Fibroblast of lung (primary cell): ENCODE measurements at regions not wholly inside any gene's neighbourhood (a gene's known extent, or its start where the extent isn't known, plus 50 kb on each side); places are given as distances from the start of the nearest gene placed in this dataset.
A peak's percentile ranks its signal among the peaks of the same experiment; 100 is the strongest.

Source experiments
- DNase-seq, 2 donors: peaks; one replicate each; pipeline versions ENCODE4 v3.0.0 to v3.0.0-alpha.2; 2010; ENCODE audit warnings: low read depth in 2 of 2
- H2AFZ ChIP-seq: 2 replicates; pipeline ENCODE4 v1.5.1; 2012; ENCODE audit warnings: low read length, control low read depth, inconsistent platforms
- H3K27ac ChIP-seq: 2 replicates; pipeline ENCODE4 v1.5.1; 2011; ENCODE audit warnings: low read length, control low read depth; ENCODE audit not compliant: insufficient read depth
- H3K27me3 ChIP-seq: 2 replicates; pipeline ENCODE4 v1.5.1; 2011; ENCODE audit warnings: mild to moderate bottlenecking, low read length; ENCODE audit not compliant: control insufficient read depth, insufficient read depth
- H3K36me3 ChIP-seq: 2 replicates; pipeline ENCODE4 v1.5.1; 2011; ENCODE audit warnings: low read length; ENCODE audit not compliant: control insufficient read depth, insufficient read depth
- H3K4me1 ChIP-seq: 2 replicates; pipeline ENCODE4 v1.5.1; 2011; ENCODE audit warnings: low read length; ENCODE audit not compliant: control insufficient read depth, insufficient read depth; ENCODE audit errors: extremely low read depth
- H3K4me2 ChIP-seq: 2 replicates; pipeline ENCODE4 v1.5.1; 2011; ENCODE audit warnings: low read length, control low read depth; ENCODE audit not compliant: insufficient read depth; ENCODE audit errors: extremely low read depth
- H3K4me3 ChIP-seq, 4 experiments: fragments of 200-600 bp in 1 of 4; sonication (generic) in 1 of 4; replicated peaks in 1 of 4; 2 replicates each; pipeline ENCODE4 v1.5.1; 2011 to 2016; ENCODE audit warnings: low read length in 4 of 4, low read depth in 3 of 4, mild to moderate bottlenecking in 3 of 4, control low read depth in 2 of 4, inconsistent platforms in 1 of 4, mixed read lengths in 1 of 4; ENCODE audit not compliant: insufficient read depth in 1 of 4; ENCODE audit errors: control extremely low read depth in 1 of 4
- H3K79me2 ChIP-seq: 2 replicates; pipeline ENCODE4 v1.5.1; 2012; ENCODE audit warnings: mild to moderate bottlenecking, low read length, inconsistent platforms; ENCODE audit not compliant: control insufficient read depth, insufficient read depth
- H3K9ac ChIP-seq: 2 replicates; pipeline ENCODE4 v1.5.1; 2011; ENCODE audit warnings: mild to moderate bottlenecking, low read length, control low read depth; ENCODE audit not compliant: insufficient read depth
- H3K9me3 ChIP-seq: 2 replicates; pipeline ENCODE4 v1.5.1; 2012; ENCODE audit warnings: low read depth, low read length; ENCODE audit not compliant: control insufficient read depth, insufficient read depth
- H4K20me1 ChIP-seq: 2 replicates; pipeline ENCODE4 v1.5.1; 2011; ENCODE audit warnings: low read length; ENCODE audit not compliant: control insufficient read depth, insufficient read depth; ENCODE audit errors: extremely low read depth
- EZH2 ChIP-seq: IDR thresholded peaks from 2 replicates; pipeline ENCODE4 v1.5.1; 2012; ENCODE audit warnings: low read length, control low read depth, mild to moderate bottlenecking; ENCODE audit errors: missing control alignments
- TF ChIP-seq, protein P1 (sequence below), 2 donors: IDR thresholded peaks in 1 of 2; conservative IDR thresholded peaks in 1 of 2; 1 replicate in 1 of 2; 2 replicates in 1 of 2; pipeline ENCODE4 v1.5.1; 2011 to 2012; ENCODE audit warnings: low read length in 2 of 2, control low read depth in 1 of 2, inconsistent platforms in 1 of 2, low read depth in 1 of 2, mild to moderate bottlenecking in 1 of 2

GRCh38 chr3:107128946-107129345 is 248.3 kb upstream of the CCDC54 start:
- no peak overlapping the region for H3K27ac ChIP-seq
- H3K4me3 ChIP-seq, result no peak overlapping the region
- no peaks in the 10 kb centered on the region for H3K9me3 ChIP-seq
- H3K79me2 ChIP-seq, result no peaks in the 10 kb centered on the region
- H2AFZ ChIP-seq, result no peak overlapping the region
- no peaks in the 10 kb centered on the region for H3K36me3 ChIP-seq
- H3K4me1 ChIP-seq, result no peaks in the 10 kb centered on the region
- no peaks in the 10 kb centered on the region for H3K27me3 ChIP-seq
- TF ChIP-seq EZH2, result no peak
- DNase-seq, result peak in 1 of 2 donors; percentile 7
- no peaks in the 10 kb centered on the region for H4K20me1 ChIP-seq
- H3K9ac ChIP-seq, result no peak overlapping the region
- no peak overlapping the region for H3K4me2 ChIP-seq

DNA sequence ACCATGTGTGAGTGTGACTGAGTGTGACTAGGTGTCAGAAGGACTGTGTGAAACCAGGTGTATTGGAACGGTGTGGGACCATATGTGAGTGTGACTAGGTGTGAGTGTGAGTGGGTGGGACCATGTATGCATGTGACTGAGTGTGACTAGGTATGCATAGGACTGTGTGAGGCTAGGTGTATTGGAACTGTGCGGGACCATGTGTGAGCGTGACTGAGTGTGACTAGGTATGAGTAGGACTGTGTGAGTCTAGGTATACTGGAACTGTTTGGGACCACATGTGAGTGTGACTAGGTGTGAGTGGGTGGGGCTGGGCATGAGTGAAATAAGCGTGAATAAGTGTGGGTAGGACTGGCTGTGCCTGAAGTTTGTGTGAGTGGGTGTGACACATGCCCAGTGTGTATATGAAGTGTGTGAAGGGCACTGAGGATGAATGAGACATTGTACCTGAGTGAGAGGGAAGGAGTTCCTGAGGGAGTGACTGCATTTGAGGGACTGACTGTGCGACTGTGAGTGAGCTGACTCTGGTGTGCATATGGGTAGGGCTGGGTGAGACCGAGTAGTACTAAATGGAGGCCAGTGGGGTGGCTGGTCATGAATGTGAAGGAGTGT is 247.0 kb upstream of the CCDC54 start:
- Histone ChIP-seq H3K79me2 (no peaks in the 10 kb centered on the region), H3K4me3 (no peak overlapping the region), H4K20me1 (no peaks in the 10 kb centered on the region), H2AFZ (no peak overlapping the region), H3K9me3 (no peaks in the 10 kb centered on the region), H3K36me3 (no peaks in the 10 kb centered on the region), H3K4me1 (no peaks in the 10 kb centered on the region), H3K4me2 (no peak overlapping the region), H3K27ac (no peak overlapping the region), H3K27me3 (no peaks in the 10 kb centered on the region), H3K9ac (no peak overlapping the region)
- TF ChIP-seq, protein P1, sequence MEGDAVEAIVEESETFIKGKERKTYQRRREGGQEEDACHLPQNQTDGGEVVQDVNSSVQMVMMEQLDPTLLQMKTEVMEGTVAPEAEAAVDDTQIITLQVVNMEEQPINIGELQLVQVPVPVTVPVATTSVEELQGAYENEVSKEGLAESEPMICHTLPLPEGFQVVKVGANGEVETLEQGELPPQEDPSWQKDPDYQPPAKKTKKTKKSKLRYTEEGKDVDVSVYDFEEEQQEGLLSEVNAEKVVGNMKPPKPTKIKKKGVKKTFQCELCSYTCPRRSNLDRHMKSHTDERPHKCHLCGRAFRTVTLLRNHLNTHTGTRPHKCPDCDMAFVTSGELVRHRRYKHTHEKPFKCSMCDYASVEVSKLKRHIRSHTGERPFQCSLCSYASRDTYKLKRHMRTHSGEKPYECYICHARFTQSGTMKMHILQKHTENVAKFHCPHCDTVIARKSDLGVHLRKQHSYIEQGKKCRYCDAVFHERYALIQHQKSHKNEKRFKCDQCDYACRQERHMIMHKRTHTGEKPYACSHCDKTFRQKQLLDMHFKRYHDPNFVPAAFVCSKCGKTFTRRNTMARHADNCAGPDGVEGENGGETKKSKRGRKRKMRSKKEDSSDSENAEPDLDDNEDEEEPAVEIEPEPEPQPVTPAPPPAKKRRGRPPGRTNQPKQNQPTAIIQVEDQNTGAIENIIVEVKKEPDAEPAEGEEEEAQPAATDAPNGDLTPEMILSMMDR (conservative IDR thresholded peaks at IDR 0.05 in 1 of 2, IDR thresholded peaks at IDR 0.05 in 1 of 2; ENCODE audit: low read depth in 1 of 2, low read length in 2 of 2), result no peak
- no peak for TF ChIP-seq EZH2
- no peak for DNase-seq

- TF ChIP-seq, protein P1 (conservative IDR thresholded peaks at IDR 0.05 in 1 of 2, IDR thresholded peaks at IDR 0.05 in 1 of 2; ENCODE audit: low read depth in 1 of 2, low read length in 2 of 2), result no peak
- TF ChIP-seq EZH2, result no peak
- no peak for DNase-seq
- Histone ChIP-seq H3K4me1 (no peaks in the 10 kb centered on the region), H3K9ac (no peak overlapping the region), H3K27ac (no peak overlapping the region), H3K4me3 (no peak overlapping the region), H3K79me2 (no peaks in the 10 kb centered on the region), H3K9me3 (no peaks in the 10 kb centered on the region), H2AFZ (no peak overlapping the region), H4K20me1 (no peaks in the 10 kb centered on the region), H3K27me3 (no peaks in the 10 kb centered on the region), H3K36me3 (no peaks in the 10 kb centered on the region), H3K4me2 (no peak overlapping the region)
Measured at GRCh38 chr3:107132674-107133073, 244.6 kb upstream of the CCDC54 start.
